NCI-H2107 treated with DMSO at 0.1 percent for 48 hours (cell line): ENCODE measurements at regions not wholly inside any gene's neighbourhood (a gene's known extent, or its start where the extent isn't known, plus 50 kb on each side); places are given as distances from the start of the nearest gene placed in this dataset.
"Not testable (repeated sequence)": the region's sequence is repeated elsewhere in the genome, so short reads cannot be mapped to it uniquely, and the experiment has no call there.

ENCODE experiments used
- DNase-seq: peaks from one replicate; lab custom pipeline; 2025; ENCODE audit not compliant: unreplicated experiment; lab: John Stamatoyannopoulos, UW

DNA sequence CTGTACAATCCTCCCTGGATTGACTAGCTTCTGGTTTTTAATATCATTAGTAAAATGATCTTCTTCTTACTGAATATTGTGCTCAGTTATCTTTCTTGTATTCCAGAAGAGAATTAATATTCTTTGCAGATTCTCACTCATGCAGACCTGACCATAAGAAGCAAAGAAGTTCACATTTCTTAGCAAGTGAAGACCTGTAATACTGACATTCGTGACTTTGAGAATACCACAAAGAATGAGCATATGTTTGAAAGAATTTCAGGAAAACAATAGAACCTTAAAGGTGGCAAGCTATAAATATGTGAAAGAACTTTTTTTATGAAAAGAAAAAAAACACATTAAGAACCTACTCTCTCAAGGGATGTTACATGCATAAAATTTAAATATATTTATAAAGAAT is 371.6 kb downstream of the JRKL start:
- no peak for DNase-seq

DNA sequence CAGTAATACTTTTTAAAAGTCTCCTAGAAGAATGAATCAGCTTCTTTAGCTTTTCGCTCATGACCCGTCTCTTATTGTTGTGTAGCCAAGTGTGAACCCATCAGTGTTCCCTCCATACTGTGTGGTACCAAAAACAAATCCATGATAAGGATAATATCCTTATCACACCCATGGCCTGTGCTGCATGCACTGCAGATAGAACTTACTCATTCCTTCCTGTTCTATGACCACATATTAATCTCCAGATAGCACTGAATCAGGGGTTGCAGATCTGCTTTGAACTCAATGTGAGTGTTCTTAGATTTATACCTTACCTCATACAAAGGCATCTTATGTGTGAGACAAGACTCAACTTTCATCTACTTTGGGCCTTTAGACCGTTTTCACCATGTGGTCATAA is 373.4 kb downstream of the JRKL start:
- DNase-seq: no peak

DNA sequence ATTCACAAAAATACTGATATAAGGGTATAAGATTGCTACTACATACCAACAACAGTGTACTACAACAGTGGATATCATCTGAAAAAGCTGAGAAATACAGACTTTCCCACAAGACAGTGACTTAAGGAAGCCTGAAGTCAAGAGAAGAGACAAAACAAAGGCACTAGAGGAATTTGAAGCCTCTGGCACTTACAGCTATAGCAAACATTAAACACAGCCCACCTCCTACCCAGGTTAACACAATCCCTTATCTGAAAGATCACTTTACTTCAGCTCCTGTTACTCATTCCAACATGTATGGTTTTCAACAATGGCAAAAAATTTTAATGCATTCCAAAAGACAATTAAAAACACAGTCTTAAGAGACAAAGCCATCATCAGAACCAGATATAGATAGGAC is 388.5 kb downstream of the JRKL start:
- no peak for DNase-seq

DNA sequence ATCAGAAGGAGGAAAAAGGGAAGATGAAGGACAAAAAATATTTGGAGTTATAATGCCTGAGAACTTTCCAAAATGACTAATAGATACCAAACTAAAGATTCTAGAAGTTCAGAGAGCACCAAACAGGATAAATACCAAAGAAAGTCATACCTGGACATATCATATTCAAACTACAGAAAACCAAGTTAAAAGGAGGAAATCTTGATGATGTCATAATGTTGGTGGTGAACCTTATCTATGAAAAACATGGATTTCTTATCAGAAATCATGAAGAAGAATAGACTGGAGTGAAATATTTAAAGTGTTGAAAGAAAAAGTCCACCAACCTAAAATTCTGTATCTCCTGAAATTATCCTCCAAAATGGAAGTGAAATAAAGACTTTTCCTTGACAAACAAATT is 389.2 kb downstream of the JRKL start:
- DNase-seq: no peak

- no peak for DNase-seq
Measured at GRCh38 chr11:96781082-96781481, 391.3 kb downstream of the JRKL start.

DNA sequence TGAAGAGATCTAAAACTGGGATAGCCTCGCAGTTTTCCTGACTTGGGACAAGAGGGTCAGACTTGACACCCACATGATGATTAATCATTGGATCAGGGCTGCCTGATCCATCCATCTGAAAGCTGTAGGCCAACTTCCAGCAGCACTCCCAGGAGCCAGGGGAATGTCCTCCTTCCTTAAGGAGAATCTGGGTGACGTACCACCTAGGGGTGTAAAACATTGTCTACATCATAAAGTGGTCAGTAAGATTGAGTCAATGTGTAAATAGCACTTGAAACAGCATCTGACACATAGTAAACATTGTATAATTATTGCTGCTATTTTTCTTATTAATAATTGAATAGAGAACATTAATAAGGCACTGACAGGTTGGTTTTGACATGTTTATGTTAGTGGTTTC is 392.8 kb downstream of the JRKL start:
- DNase-seq: no peak

GRCh38 chr11:96783311-96783710 is 393.5 kb downstream of the JRKL start:
- no peak for DNase-seq

DNA sequence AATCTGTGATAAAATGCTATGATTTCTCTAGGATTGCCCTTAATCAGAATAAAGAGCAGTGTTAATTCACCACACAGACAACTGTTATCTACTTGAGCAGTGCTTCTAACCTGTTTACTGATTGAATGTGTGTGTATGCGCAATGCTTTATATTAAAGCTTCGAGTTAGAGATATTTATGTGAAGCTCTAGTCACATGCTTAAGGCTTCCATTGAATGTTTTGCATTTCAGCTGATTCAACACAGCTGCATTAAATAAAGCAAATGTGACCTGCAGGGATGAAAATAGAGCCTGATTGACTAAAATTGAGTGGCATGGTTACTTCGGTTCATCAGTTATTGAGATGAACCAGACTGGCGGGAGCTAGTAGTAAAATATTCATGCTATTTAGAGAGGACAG is 395.3 kb downstream of the JRKL start:
- DNase-seq: no peak

DNA sequence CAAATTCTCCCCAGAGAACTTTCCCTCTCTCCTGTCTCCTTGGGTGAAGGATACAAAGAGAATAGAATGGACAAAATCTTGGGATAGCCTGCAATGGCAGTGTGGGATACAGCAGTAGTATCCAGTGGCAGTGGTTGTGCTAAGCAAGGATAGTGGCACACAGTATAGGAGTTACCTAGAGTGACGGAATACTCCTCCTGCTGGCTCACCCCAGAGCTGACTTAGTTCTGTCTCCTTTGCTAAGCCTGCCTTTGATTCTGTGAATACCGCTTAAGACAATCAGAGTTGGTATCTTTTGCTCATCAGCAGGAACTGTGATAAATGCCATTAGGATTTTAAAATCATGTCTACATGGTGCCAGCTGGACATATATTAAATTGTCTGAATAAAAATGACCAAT is 404.3 kb downstream of the JRKL start:
- DNase-seq: no peak

- no peak for DNase-seq
Measured at GRCh38 chr11:96798445-96798844, 408.6 kb downstream of the JRKL start.

DNA sequence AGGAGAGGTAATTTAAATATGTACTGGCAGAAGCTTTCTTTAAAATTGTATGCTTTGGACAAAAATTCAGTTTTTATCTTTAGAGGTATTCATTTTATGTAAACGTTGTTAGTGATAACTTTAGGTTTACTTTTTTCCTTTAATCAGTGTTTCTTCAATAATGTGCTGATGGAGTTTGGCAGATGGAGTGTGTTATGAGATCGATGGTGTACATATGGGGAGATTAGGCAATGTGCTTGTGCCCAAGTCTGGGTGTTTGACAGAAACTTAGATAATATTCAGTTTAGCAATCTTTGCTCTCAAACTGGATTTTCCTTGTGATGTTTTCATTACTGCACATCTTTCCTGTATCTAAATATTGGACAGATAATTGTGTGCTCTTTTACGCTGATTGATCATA is 425.4 kb downstream of the JRKL start:
- DNase-seq: no peak

DNA sequence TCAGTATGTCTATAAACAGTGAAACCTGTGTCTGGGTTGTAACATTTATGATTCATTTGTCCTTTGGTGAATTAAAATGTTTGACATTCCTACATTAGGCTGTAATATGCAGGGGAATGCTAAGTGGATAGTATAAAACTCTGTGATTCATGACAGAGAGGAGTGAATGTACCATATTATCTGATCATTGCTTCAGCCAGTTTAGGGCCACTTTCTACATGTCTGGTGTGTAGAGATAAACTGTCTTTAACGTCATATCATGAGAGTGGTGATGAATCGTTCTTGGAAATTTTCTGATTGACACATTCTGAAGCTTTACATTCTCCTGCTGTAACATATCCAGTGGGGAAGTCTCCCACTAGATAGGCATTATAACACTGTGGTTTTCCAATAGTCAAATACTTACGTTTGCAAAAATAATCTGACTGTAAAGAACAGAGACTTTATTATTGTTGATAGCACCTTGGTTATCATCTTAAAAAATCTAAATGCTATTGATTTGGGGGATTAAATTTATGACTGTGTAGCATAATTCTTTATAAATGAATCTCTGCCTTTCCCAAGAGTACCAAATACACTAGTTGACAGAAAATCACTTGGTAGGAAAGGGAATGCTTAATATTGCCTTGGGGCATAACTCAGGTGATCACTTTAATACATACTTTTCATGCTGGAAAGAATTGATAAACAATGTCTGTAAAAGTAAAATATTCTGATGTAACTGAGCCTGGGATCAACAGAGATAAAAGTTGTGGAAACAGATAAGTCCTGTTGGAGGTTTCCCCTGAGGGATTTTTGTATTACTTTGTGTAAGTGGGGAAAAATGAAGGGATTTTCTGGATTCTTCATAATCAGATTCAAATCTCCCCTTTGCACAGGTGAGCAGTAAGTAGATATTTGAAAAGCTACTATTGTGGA is 427.9 kb downstream of the JRKL start:
- DNase-seq: no peak

DNA sequence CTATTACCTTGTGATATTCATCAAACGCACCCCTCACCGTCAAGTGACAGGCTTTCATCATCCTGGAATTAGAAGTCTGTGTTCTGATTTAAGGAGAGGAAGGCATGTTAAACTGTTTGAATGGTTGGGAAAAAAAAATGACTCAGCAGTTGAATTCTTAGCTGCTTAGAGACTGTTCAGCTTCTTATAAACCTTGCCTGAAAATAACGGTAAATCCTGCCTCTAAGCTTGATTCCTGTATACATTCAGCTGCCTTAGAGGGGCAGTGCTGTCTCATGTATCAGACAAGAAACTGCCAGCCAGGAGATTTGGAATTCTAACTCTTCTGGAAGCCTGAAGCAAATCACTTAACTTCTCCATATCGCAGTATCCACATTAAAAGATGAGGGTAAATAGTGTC is 437.4 kb downstream of the JRKL start:
- DNase-seq: no peak

DNA sequence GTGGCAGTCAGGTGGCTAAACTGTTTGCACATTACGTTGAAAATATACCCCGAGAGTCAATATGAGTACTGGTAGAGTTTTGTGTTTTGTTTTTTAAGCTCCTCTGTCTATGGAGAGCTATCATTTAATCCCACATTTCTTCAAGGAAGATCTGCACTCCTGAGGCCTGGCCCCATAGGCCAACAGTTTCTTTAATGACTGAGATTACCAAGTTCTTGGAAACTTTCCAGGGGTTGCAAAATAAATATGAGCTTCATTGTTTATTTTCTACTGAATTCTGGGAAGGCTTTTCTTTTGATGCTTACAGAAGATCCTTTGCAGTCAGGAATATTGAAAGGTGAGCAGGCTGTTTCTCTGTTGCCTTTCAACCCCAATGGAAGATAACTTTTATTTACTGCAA is 452.0 kb downstream of the JRKL start:
- no peak for DNase-seq

DNA sequence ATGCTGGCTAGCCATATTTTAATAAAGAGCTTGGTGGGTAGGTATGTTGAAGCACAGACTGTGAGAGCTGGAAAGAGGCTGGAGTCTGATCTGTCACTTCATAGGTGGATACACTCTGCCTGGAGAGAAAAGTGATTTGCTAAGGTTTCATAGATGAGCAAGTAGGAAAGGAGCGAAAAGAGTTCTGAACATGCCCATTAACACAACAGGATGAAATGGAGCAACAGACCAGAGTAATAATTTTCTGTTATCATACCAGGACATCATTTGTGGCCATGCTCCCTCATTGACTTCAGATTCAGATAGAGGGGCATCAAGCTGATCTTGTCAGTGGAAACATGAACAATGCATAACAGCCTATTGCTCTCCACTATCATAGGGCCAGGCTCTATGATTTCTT is 452.9 kb downstream of the JRKL start:
- DNase-seq: no peak

DNA sequence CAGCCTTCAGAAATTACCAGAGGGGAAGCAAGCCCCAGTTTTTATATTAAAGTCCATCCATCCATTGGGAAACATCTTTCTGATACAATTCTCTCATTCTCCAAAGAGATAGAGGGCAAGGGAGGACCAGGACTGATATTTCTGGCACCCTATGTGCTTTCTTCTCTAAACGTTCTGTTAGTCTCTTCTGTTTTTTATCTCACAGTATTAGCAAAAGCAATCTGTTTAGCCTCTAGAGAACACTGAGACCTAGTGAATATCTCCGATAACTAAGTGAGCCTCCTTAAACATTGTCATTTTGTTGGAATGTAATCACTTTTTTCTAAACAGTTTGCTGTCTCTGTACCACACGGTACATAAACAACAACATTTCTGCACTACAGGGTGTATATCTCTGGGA is 464.6 kb downstream of the JRKL start:
- no peak for DNase-seq

- DNase-seq: not testable (repeated sequence)
Measured at GRCh38 chr11:96861722-96862121, 471.9 kb downstream of the JRKL start.

GRCh38 chr11:96863520-96863919 is 473.7 kb downstream of the JRKL start:
- DNase-seq: no peak

DNA sequence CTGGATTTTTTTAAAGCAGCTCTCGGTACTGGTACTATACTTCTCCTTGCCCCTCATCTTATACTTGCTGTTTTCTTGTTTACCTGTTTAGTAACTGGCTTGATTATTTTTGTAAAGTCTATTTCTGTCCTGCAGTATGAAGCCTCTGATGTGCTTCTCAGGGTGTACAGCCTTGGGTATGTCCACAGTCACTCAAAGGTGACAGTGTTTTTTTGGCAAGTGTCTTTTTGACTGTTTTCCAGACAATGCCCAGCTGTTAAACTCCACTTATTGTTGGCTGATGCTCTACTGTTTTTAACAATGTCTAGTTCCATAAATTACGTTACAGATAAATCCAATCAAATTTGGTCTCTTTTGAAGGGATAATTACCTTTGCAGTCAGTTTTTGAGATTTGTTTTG is 475.2 kb downstream of the JRKL start:
- DNase-seq: no peak

DNA sequence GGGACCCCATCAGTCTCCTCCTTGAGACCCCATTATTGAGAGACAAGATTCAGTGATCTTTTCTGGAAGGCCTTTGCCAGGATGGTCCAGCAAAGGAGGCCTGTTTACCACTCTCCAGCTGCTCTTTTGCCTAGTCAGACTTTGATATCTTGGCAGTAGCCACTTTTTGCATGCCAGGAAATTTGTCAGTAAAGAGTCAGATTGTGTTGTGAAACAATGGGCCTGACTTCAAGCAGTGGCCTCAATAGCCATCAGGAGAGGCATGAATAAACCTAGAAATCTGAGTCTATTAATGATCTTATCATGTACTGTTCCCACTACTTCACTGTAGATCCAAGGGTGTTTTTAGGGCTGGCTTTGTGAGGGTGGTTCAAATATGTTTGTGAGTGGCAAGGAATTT is 479.4 kb downstream of the JRKL start:
- no peak for DNase-seq

GRCh38 chr11:96875712-96876111 is 485.9 kb downstream of the JRKL start:
- DNase-seq: no peak

GRCh38 chr11:96878299-96879051 is 488.7 kb downstream of the JRKL start:
- DNase-seq: no peak
